GM19023 (cell line): ENCODE measurements at regions not wholly inside any gene's neighbourhood (a gene's known extent, or its start where the extent isn't known, plus 50 kb on each side); places are given as distances from the start of the nearest gene placed in this dataset.

Experiments used
- ATAC-seq: cut with Tn5 transposase; IDR thresholded peaks from one replicate; pipeline ENCODE4 v1.9.1; 2021; ENCODE audit warnings: mild to moderate bottlenecking, moderate library complexity; ENCODE audit not compliant: unreplicated experiment

DNA sequence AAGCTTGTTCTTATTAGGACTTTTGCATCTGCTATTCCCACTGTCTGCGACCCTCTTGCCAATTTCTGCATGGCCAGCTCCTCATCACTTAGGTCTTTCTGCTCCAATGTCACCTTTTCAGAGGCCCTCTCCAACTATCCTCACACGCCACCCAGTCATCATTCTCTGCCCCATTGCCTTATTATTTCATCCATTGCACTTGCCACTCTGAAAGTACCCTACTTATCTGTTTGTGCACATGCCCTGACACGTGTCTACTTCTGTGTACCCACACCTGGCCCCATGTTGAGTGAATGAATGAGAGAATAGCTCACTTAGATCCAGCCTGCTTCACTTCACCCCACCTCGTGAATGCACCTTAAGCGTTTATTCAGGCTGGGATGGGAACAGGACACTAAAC is 218.7 kb upstream of the TBX3 start:
- no peak for ATAC-seq

DNA sequence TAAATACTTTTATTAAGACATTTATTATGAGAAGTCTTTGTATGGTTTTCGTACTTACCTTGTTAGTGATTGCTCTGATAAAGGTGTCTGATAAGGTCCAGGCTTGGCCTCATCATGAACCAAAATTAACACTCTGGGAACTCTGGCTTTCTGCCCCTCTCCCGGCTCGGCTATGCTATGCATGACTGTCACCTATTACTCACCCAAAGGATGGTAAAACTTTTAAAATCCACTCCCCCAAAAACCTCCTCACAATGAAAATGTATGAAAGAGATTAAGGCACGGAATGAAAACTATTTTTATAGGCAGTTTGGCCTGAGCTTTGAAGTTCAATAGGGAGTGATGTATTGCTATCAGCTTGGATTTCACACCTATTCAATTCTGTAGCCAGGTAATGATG is 217.3 kb upstream of the TBX3 start:
- ATAC-seq, result no peak

DNA sequence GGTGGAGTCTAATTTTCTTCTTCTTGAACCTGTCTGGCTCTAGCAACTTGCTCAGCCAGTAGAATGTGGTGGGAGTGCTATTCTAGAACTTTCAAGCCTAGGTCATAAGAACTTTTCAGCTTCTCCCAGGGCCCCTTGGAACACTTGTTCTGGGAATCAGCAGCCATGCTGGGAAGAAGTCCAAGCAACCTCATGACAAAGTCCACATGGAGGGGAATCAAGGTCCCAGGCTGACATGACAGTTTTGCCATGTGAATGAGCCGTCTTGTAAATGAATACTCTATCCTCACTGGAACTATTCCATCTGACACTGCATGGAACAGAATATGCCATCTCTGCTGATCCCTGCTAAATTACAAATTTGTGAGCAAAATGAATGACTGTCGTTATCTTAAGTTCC is 214.2 kb upstream of the TBX3 start:
- no peak for ATAC-seq

DNA sequence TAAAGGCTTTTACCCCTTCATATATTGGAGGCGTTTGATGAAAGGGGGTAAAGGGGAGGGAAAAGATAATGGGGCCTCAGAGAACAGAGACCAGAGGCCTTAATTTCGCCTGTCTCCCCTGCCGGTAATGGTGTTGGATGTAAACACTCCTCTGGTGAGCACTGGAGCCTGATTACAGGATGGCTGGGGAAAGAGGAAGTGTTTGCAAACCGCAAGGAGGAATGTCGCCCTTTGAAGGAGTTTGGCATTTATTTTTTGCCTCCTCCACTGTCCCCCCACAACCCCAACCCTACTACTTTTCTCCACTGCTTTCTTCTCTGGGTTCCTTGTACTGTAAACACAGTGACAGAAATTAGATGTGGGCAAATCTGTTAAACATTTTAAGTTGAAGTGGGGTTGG is 211.9 kb upstream of the TBX3 start:
- ATAC-seq, result no peak

DNA sequence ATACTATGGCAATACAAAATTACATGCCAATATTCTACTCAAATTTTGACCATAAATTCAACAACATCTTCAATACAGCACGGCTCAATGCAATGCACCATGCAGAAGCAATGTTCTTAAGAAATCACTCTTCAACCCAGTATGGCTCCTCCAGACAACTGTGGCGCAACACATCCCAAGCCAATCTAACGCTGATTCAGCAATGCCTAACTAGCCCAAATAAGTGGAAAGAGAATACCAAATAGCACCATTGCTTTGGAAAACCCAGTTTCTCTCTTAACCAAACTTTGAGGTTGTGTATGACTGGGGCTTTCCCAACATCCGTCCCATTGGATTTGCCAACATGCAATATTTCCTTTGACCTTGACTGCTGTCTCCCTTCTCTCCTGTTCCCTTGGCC is 211.1 kb upstream of the TBX3 start:
- ATAC-seq, result no peak

DNA sequence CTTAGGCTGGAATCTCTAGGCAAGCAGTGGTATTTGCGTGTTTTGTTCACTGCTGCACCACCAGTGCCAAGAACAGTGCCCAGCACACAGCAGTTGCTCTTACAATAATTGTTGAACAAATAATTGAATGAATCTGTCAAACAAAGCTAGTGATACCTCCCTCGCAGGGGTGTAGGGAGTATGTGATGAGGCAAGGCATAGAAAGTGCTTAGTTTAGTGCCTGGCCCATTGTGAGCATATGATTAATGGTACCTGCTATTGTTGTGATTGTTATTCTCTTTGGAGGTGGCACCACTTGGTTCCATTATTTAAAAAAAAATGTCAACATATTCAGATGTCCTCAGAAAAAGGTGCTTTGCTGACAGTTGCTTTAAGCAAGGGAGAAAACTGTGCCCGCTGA is 210.1 kb upstream of the TBX3 start:
- ATAC-seq, result no peak

DNA sequence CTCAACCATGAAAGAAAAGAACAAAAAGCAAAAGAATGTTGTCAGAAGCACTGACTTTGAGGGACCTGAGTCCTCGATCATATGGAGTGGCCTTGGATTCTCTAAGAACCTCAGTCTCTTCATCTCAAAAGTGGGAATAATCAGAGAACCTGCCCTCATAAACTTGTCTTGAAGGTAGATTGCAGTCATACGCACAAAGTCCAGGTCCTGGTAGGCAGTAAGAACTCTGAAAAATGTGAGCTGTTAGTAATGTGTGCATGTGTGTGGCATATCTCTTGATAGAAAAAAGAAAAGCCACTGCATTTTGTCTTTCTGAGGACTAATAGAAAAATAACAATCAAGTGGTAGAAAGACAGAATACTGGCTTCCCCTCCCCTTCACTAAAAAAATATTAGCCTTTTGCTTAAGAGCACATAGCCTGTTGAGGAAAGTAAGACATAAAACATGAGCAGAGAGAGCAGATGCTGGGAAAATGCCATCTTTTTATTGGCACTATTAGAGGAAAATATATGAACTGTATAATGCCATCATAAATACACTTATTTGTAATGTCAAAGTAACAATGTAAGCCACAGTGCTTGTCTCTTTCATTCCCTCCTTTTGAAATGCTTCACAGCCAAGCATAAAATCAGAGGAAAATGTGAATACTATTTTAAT is 205.1 kb upstream of the TBX3 start:
- no peak for ATAC-seq

DNA sequence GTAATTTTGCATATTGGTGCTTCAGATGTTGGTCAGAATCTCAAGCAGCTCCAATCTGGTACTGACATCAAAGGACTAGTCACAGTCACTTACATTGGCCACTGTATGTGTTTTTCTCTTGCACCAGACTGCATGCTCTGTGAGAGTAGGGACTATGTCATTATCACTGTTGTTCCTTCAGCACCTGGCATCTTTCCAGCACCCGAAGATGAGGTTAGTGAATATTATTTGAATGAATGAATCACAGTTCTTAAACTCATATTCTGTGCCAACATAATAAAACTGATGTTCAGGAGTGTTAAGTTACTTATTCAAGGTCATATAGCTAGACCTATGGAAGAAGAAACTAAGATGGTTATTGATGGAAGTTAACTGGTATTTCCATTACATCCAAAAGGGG is 204.5 kb upstream of the TBX3 start:
- no peak for ATAC-seq

DNA sequence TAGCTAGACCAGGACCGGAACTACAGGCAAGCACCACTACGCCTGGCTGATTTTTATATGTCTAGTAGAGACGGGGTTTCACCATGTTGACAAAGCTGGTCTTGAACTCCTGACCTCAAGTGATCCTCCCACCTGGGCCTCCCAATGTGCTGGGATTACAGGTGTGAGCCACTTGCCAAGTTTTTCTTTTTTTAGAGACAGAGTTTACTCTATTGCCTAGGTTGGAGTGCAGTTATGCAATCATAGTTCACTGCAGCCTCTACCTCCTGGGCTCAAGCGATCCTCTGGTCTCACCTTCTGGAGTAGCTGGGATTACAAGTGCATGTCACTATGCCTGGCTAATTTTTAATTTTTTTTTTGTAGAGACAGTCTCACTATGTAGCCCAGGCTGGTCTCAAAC is 201.5 kb upstream of the TBX3 start:
- no peak for ATAC-seq

DNA sequence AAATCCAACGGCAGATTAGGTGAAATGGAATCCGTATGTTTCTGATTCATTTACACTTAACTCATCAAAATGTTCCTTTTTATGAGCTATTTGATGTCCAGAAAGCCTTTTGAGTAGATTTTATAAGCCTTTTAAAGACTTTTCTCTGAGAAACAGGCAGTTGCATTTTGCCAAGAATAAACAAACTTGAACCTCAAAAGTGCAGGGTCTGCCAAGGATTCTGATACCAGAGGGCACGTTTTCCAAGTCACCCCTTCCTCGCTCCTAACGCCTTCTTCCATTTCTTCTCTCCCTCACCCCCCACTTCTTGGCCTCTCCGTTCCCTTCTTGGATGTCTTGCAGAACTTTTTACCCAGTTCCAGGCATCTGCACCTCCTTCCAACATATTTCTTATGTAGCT is 200.6 kb upstream of the TBX3 start:
- no peak for ATAC-seq

DNA sequence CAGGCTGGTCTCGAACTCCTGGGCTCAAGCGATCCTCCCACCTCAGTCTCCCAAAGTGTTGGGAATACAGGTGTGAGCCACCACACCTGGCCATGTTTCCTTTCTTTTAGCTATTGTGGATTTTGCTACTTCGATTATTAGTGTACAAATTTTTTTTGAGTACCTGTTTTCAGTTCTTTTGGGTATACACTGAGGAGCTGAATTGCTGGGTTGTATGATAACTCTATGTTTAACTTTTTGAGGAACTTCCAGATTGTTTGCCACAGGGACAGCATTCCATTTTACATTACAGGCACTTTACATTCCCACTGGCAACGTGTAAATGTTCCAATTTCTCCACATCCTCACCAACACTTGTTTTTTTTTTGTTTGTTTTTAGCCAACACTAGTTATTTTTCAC is 198.1 kb upstream of the TBX3 start:
- no peak for ATAC-seq

DNA sequence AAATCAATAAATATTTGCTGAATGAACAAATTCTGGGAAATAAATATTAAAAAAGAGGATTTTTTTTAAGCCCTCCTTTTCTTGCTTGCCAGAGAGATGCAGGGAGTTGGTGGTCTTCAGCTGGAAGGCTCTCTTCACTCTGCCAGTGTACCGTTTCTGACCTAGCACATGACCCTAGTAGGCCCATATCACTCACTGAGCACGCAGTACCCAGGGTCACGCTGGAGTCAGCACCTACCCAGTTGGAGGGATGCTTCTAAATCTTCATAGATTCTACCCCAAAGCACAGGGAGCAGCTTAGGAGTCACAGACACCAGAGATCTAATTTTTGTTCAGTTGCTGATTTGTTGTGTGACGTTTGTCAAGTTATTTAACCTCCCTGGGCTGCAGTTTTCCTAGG is 195.4 kb upstream of the TBX3 start:
- no peak for ATAC-seq

DNA sequence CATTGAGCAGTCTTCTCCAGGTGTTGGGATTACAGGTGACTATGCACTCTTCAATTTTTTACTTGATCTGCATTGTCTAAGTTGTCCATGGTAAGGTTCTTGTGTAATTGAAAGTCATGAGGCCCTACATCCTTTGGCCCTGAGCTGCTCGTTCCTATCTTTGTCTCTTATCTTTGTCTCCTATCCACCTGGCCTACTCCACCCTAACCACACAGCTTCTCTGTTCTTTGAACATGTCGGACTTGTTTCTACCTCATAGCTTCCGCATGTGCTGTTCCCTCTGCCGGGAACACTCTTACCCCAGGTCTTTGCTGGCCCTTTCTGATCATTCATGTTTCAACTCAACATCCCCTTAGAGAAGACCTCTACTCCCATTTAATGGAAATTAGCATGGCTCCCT is 194.8 kb upstream of the TBX3 start:
- ATAC-seq, result no peak

DNA sequence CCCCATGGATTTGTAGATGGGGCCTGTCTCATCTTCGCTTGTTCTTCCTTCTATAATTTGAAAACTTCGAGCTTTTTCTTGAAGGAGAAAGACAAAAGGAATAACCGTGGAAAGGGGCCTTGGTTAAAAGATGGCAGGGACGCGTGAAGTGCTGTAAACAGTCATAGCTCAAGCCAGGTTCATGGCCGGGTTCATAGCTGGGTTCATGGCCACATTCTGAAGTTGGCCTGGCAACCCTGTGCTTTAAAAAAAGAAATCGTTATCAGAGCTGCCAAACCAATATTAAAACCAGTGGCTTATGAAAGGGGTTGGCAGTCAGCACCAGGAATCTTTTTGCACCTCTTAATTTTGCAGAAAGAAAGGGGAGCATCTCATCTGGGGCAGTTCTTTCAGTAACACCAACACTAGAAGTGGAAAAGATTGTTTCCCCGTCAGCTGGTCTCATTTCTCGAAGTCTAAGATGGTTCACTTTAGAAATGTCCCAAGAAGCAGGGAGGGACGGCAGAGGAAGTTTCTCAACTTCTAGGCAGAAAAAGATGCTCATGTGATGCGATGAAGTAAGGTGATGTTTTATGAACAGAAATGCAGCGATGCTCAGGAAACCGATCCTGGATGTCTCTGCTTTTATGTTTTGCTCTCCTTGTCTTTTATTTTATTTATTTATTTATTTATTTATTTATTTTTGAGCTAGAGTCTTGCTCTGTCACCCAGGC is 193.1 kb upstream of the TBX3 start:
- no peak for ATAC-seq

DNA sequence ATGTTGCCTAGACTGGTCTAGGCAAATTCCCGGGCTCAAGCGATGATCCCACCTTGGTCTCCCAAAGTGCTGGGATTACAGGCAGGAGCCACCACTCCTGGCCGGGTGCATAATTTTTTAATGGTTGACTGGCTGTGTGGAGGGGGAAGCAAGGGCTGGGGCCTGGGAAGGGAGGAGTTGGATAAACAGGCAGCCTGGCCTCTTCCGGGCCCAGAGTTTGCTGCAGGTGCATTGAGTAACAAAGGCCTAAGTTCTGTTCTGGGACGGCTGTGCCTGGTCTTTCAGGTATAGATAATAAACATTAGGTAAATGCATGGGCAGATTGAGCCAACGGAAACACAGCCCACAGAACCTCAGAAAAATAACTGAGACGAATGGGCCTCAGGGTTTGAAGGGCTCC is 191.3 kb upstream of the TBX3 start:
- no peak for ATAC-seq

DNA sequence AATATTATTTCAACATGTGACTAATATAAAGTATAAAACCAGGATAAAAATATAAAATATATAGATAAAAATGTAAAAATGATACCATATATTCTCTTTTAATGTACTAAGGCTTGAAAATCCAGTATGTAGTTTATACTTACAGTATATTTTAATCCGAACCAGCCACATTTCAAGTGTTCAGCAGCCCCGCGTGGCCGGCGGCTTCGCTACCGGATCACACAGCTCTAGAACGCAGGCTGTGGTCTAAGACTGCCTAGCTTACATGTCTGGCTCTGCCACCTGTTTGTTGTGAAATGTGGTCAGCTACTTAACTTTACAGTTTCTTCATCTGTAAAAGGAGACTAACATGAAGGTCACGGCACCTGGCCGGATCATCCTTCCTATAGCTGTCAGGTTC is 189.7 kb upstream of the TBX3 start:
- ATAC-seq, result no peak

DNA sequence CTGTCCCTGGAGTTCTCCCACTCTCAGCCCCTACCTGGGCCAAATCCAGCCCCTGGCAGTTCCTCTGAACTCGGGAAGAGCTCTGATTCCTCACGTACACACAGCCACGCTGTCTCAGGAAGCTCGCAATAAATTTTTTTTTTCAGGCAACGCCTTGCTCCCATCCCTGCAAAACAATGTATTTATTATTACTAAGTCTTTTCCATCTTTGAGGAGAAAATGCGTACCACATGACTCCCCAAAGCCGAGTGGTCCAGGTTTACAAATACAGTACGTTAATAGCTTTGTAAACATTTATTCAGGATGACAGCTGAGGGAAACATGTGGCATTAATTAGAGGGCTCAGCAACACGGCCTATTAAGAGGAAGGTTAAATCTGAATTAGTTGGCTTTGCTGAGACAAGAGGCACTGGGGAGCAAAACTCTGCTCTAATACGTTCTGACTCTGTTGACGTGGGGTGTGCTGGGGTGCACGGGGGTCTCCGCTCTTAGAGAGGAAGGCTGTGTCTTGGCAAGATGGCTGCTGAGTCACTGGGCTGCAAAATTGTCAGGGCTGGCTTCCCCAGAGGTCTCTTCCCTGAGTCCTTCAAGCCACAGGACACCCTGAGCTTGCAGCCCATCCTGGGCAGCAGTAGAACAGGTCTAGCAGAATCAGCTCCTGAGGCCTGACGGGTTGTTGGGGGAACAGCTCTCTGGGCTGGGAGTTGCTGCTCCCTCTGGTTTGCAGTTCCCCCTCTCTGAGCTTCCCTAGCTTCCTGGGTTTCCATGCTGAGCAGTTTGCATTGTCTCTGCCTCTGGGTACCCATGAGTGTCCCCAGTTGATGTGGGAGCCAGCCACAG is 185.2 kb upstream of the TBX3 start:
- ATAC-seq, result no peak

DNA sequence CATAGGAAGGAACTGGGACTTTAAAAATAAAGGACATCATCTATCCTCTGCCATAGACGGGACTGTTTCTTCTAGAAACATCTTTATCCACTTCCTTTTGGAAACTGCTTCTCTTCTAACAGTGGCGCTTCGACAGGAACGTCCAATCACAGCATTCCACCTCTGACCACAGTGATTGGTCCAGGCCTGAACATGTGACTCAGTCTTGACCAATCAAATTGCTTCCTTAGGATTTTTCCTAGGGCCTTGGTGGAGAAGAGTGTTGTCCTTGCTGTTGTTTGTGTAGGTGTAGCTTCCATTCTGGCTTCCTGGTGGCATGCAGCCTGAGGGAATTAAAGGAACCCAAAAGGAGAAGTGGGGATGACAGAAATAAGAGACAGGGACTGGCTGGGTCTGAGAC is 182.4 kb upstream of the TBX3 start:
- ATAC-seq, result no peak

DNA sequence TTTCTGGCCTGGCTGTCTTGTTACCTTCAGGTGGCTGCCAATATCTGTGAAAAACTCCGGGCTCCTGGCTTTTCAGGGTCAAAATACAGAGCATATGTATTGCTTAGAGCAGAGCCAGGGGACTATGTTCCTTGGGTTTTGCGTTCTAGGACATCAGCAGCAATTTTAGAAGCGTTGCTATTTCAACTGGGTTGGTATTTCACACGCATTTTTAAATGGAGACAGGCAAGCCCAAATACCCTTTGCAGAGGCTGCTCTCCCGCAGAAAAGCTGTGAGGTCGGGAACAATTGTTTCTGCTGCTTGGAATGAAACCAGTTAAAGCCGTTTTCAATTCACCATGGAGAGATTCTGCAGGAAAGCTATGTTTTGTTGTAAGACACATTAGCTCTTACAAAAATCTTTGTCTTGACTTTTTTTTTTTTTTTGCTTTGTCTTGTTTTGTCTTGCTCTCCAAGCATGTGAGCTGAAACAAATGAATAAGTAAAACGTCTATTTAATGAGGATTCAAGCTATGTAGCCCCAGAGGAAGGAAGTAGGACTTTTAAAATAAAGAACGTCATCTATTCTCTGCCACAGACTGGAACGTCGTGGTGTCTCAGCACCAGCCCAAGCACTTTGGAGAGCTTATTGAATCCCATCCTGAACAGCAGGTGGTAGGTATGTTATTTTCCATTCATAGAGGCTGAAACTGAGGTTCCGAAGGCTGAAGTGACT is 181.0 kb upstream of the TBX3 start:
- no peak for ATAC-seq

DNA sequence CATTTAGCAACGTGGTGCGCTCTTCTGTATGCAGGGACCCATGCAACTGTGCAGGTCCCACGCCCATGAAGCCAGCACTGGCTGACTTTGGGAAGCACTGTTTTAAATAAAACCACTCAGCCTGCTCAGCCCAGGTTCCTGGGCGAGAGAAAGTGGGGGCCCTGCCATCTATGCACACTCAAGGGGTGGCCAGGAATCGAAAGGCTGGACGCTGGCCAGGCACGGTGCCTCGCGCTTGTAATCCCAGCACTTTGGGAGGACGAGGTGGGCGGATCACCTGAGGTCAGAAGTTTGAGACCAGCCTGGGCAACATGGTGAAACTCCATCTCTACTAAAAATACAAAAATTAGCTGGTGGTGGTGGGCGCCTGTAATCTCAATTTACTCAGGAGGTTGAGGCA is 179.9 kb upstream of the TBX3 start:
- ATAC-seq, result no peak

DNA sequence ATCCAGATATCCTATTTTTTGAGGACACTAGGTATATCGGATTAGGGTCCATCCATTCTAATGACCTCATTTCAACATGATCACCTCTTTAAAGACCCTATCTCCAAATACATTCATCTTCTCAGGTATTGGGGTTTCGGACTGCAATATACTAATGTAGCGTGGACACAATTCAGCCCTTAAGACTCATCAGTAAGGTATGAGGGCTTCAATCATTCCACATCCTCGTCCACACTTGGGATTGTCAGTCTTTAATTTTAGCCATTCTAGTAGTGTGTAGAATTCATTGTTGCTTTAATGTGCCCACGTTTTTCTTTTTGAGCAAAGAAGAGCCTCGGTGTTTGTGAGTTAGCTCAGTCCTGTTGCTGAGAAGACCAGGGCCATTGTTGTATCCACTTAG is 177.0 kb upstream of the TBX3 start:
- ATAC-seq, result no peak
